H1 (cell line): ENCODE measurements at regions not wholly inside any gene's neighbourhood (a gene's known extent, or its start where the extent isn't known, plus 50 kb on each side); places are given as distances from the start of the nearest gene placed in this dataset.

Experiments used
- CTCF ChIA-PET: fragments of 300-600 bp; sonication (Branson Sonifier 250); formaldehyde crosslinking; loops from one replicate; lab custom pipeline; 2021; ENCODE audit not compliant: partially characterized antibody; lab: Charles Lee
- POLR2A ChIA-PET: fragments of 300-600 bp; sonication (Branson Sonifier 250); formaldehyde crosslinking; loops from one replicate; lab custom pipeline; 2021; ENCODE audit warnings: inconsistent platforms; ENCODE audit not compliant: partially characterized antibody; lab: Charles Lee
- DNase-seq, 2 experiments: peaks; one replicate each; pipeline versions ENCODE4 v3.0.0 to v3.0.0-alpha.2; 2010 to 2022; ENCODE audit warnings: low spot score in 2 of 2, low read depth in 1 of 2, mixed read lengths in 1 of 2
- FAIRE-seq: peaks from 2 replicates; lab custom pipeline; 2011; peaks lifted over from hg19 to GRCh38; lab: Jason Lieb, UNC
- H2AFZ ChIP-seq: 2 replicates; pipeline ENCODE4 v1.8.1; 2012; ENCODE audit warnings: low read length, inconsistent platforms
- H2AK5ac ChIP-seq: 2 replicates; pipeline ENCODE4 v1.6.1; 2013; ENCODE audit warnings: low read depth, low read length
- H2BK120ac ChIP-seq: replicated peaks from 2 replicates; pipeline ENCODE3; 2013; ENCODE audit warnings: low read depth, low read length, inconsistent platforms
- H2BK12ac ChIP-seq: 2 replicates; pipeline ENCODE4 v1.6.1; 2013; ENCODE audit warnings: low read depth, low read length
- H2BK15ac ChIP-seq: 2 replicates; pipeline ENCODE4 v1.6.1; 2013; ENCODE audit warnings: low read length
- H2BK20ac ChIP-seq: 2 replicates; pipeline ENCODE4 v1.6.1; 2013; ENCODE audit warnings: low read length
- H2BK5ac ChIP-seq: 2 replicates; pipeline ENCODE4 v1.6.1; 2013; ENCODE audit warnings: low read depth, low read length
- H3K14ac ChIP-seq: 2 replicates; pipeline ENCODE4 v1.6.1; 2013; ENCODE audit warnings: inconsistent platforms; ENCODE audit not compliant: insufficient read length
- H3K18ac ChIP-seq: 2 replicates; pipeline ENCODE4 v1.6.1; 2013; ENCODE audit warnings: low read length; ENCODE audit errors: extremely low read depth
- H3K23ac ChIP-seq: 2 replicates; pipeline ENCODE4 v1.6.1; 2013; ENCODE audit warnings: inconsistent platforms; ENCODE audit not compliant: insufficient read length
- H3K23me2 ChIP-seq: 2 replicates; pipeline ENCODE4 v1.6.1; 2013; ENCODE audit warnings: low read depth, low read length
- H3K27ac ChIP-seq: 2 replicates; pipeline ENCODE4 v1.6.1; 2011; ENCODE audit warnings: low read depth, low read length, inconsistent platforms
- H3K27me3 ChIP-seq, 4 experiments: replicated peaks in 1 of 4; 1 replicate in 1 of 4; 2 replicates in 3 of 4; pipeline versions ENCODE4 v1.6.1 to v1.8.1; 2011 to 2013; ENCODE audit warnings: low read length in 3 of 4, mild to moderate bottlenecking in 3 of 4, inconsistent platforms in 2 of 4, mixed read lengths in 2 of 4, moderate library complexity in 1 of 4; ENCODE audit not compliant: control insufficient read depth in 3 of 4, insufficient read depth in 3 of 4; ENCODE audit errors: extremely low read depth in 1 of 4
- H3K36me3 ChIP-seq, 4 experiments: 2 replicates each; pipeline versions ENCODE4 v1.6.1 to v1.8.1; 2011 to 2013; ENCODE audit warnings: mild to moderate bottlenecking in 4 of 4, low read length in 3 of 4, moderate library complexity in 2 of 4, control low read depth in 1 of 4, inconsistent platforms in 1 of 4; ENCODE audit not compliant: insufficient read depth in 4 of 4, control insufficient read depth in 2 of 4
- H3K4ac ChIP-seq: replicated peaks from 2 replicates; pipeline ENCODE3; 2013; ENCODE audit warnings: low read length, low read depth, mixed read lengths, inconsistent platforms; ENCODE audit not compliant: insufficient read length
- H3K4me1 ChIP-seq, 4 experiments: replicated peaks in 1 of 4; 1 replicate in 1 of 4; 2 replicates in 3 of 4; pipeline versions ENCODE4 v1.6.1 to v1.8.1; 2011 to 2013; ENCODE audit warnings: low read length in 3 of 4, inconsistent platforms in 2 of 4, mixed read lengths in 1 of 4; ENCODE audit not compliant: insufficient read depth in 4 of 4, control insufficient read depth in 3 of 4
- H3K4me2 ChIP-seq, 2 experiments: 2 replicates each; pipeline versions ENCODE4 v1.6.1 to v1.8.1; 2011 to 2013; ENCODE audit warnings: low read depth in 2 of 2, low read length in 2 of 2, control low read depth in 1 of 2, inconsistent platforms in 1 of 2, mild to moderate bottlenecking in 1 of 2; ENCODE audit not compliant: insufficient read depth in 1 of 2
- H3K4me3 ChIP-seq, 4 experiments: fragments of 200-600, 300-600 bp in 1 of 4; sonication (generic), shearing (Covaris generic), sonication (Bioruptor Twin) in 1 of 4; 2 replicates each; pipeline versions ENCODE4 v1.5.1 to v1.8.1; 2011 to 2016; ENCODE audit warnings: low read length in 4 of 4, low read depth in 3 of 4, control low read depth in 2 of 4, inconsistent platforms in 2 of 4, mild to moderate bottlenecking in 2 of 4, mixed read lengths in 1 of 4, moderate library complexity in 1 of 4; ENCODE audit not compliant: insufficient read depth in 2 of 4; ENCODE audit errors: extremely low read depth in 1 of 4
- H3K56ac ChIP-seq: replicated peaks from 2 replicates; pipeline ENCODE3; 2013; ENCODE audit warnings: low read depth, mild to moderate bottlenecking, mixed read lengths, low read length, inconsistent platforms; ENCODE audit not compliant: insufficient read length
- H3K79me1 ChIP-seq: 2 replicates; pipeline ENCODE4 v1.6.1; 2013; ENCODE audit warnings: low read depth, low read length, control low read depth
- H3K79me2 ChIP-seq, 2 experiments: 2 replicates each; pipeline versions ENCODE4 v1.6.1 to v1.8.1; 2012 to 2013; ENCODE audit warnings: low read length in 2 of 2, mild to moderate bottlenecking in 2 of 2, inconsistent platforms in 1 of 2; ENCODE audit not compliant: insufficient read depth in 2 of 2, control insufficient read depth in 1 of 2
- H3K9ac ChIP-seq, 4 experiments: replicated peaks in 1 of 4; 1 replicate in 1 of 4; 2 replicates in 3 of 4; pipeline versions ENCODE4 v1.6.1 to v1.8.1; 2011 to 2013; ENCODE audit warnings: low read depth in 3 of 4, low read length in 3 of 4, control low read depth in 2 of 4, mild to moderate bottlenecking in 2 of 4, moderate library complexity in 2 of 4, inconsistent platforms in 1 of 4; ENCODE audit errors: extremely low read depth in 1 of 4
- H3K9me3 ChIP-seq, 2 experiments: 2 replicates each; pipeline versions ENCODE4 v1.6.1 to v1.8.1; 2012 to 2013; ENCODE audit warnings: mild to moderate bottlenecking in 2 of 2, moderate library complexity in 2 of 2, control low read depth in 1 of 2, inconsistent platforms in 1 of 2, low read depth in 1 of 2, low read length in 1 of 2, mixed read lengths in 1 of 2; ENCODE audit not compliant: insufficient read depth in 2 of 2
- H4K20me1 ChIP-seq, 2 experiments: replicated peaks in 1 of 2; 2 replicates each; pipeline versions ENCODE3 to v1.8.1; 2011 to 2013; ENCODE audit warnings: inconsistent platforms in 2 of 2, low read length in 2 of 2, mild to moderate bottlenecking in 1 of 2; ENCODE audit not compliant: insufficient read depth in 2 of 2, control insufficient read depth in 1 of 2
- H4K5ac ChIP-seq: 2 replicates; pipeline ENCODE4 v1.6.1; 2013; ENCODE audit warnings: low read length, low read depth, mixed read lengths, inconsistent platforms; ENCODE audit not compliant: insufficient read length
- H4K8ac ChIP-seq: 2 replicates; pipeline ENCODE4 v1.8.0; 2013; ENCODE audit warnings: mild to moderate bottlenecking, moderate library complexity, low read length, inconsistent platforms; ENCODE audit not compliant: insufficient read depth; ENCODE audit errors: extremely low read depth
- H4K91ac ChIP-seq: replicated peaks from 2 replicates; pipeline ENCODE3; 2013; ENCODE audit warnings: low read length, mixed read lengths, inconsistent platforms; ENCODE audit not compliant: insufficient read length
- ASH2L ChIP-seq: fragments of 200-600, 300-600 bp; sonication (generic); IDR thresholded peaks from one replicate; pipeline ENCODE4 v1.7.1; 2017; ENCODE audit warnings: low read length
- ATF3 ChIP-seq: IDR thresholded peaks from 2 replicates; pipeline ENCODE4 v1.6.1; 2011; ENCODE audit warnings: low read depth, mild to moderate bottlenecking, low read length; ENCODE audit not compliant: insufficient read depth
- CBX5 ChIP-seq: fragments of 300-800, 300-1000 bp; sonication (generic); IDR thresholded peaks from 2 replicates; pipeline ENCODE4 v1.7.1; 2016; ENCODE audit warnings: antibody characterized with exemption, low read length, low read depth
- CTCF ChIP-seq, 3 experiments: IDR thresholded peaks; 1 replicate in 2 of 3; 2 replicates in 1 of 3; pipeline versions ENCODE4 v1.5.1 to v1.6.1; 2011; ENCODE audit warnings: low read length in 3 of 3, mild to moderate bottlenecking in 3 of 3, inconsistent platforms in 2 of 3, low read depth in 1 of 3, moderate library complexity in 1 of 3; ENCODE audit not compliant: insufficient read depth in 1 of 3; ENCODE audit errors: control extremely low read depth in 1 of 3
- EZH2 ChIP-seq: fragments of 200-600 bp; sonication (generic); IDR thresholded peaks from 2 replicates; pipeline ENCODE4 v1.7.1; 2012; ENCODE audit warnings: low read depth, mild to moderate bottlenecking, moderate library complexity, low read length, inconsistent platforms; ENCODE audit not compliant: severe bottlenecking
- MAX ChIP-seq: IDR thresholded peaks from 2 replicates; pipeline ENCODE4 v1.6.1; 2012; ENCODE audit warnings: inconsistent platforms
- NRF1 ChIP-seq: IDR thresholded peaks from 2 replicates; pipeline ENCODE4 v1.6.1; 2011; ENCODE audit warnings: mild to moderate bottlenecking, low read depth, low read length, improper control_type of control experiment
- RBBP5 ChIP-seq: IDR thresholded peaks from 2 replicates; pipeline ENCODE4 v1.7.1; 2012; ENCODE audit warnings: low read depth, mild to moderate bottlenecking, inconsistent platforms, low read length, moderate library complexity, borderline replicate concordance
- TBP ChIP-seq: IDR thresholded peaks from 2 replicates; pipeline ENCODE4 v1.6.1; 2011; ENCODE audit warnings: low read depth, low read length, improper control_type of control experiment
- WGBS, 2 experiments: shearing (Covaris generic) in 1 of 2; methylation state at CpG; one replicate each; pipeline versions ENCODE4 v1.1.6 to v1.1.7; 2013 to 2015; ENCODE audit warnings: low lambda C conversion rate in 2 of 2, mixed read lengths in 2 of 2, inconsistent platforms in 1 of 2, low coverage in 1 of 2, missing lambda C conversion rate in 1 of 2; ENCODE audit not compliant: insufficient replicate concordance in 2 of 2, insufficient coverage in 1 of 2, insufficient read length in 1 of 2; ENCODE audit errors: extremely low coverage in 1 of 2, missing lambda C conversion rate in 1 of 2; 5-methylcytosine and 5-hydroxymethylcytosine counted together

- Histone ChIP-seq H4K8ac (no peak overlapping the region), H2BK5ac (no peak overlapping the region), H3K56ac (no peak overlapping the region), H3K9me3 (peaks cover 0 to 2% of the 10 kb centered on the region in 2 experiments; a peak in 1 of 4 replicates), H2BK15ac (no peak overlapping the region), H2BK12ac (no peak overlapping the region), H3K79me1 (no peaks in the 10 kb centered on the region), H3K9ac (no peak overlapping the region), H3K4ac (no peak overlapping the region), H4K20me1 (no peaks in the 10 kb centered on the region), H3K23ac (no peak overlapping the region), H3K4me2 (no peak overlapping the region), H2BK20ac (no peak overlapping the region), H3K27me3 (no peaks in the 10 kb centered on the region), H3K18ac (no peak overlapping the region), H3K36me3 (no peaks in the 10 kb centered on the region; a peak in 1 of 8 replicates), H3K79me2 (no peaks in the 10 kb centered on the region), H4K5ac (no peak overlapping the region), H2AFZ (no peak overlapping the region), H2AK5ac (no peak overlapping the region), H4K91ac (no peak overlapping the region), H2BK120ac (no peak overlapping the region), H3K27ac (no peak overlapping the region), H3K4me1 (no peaks in the 10 kb centered on the region), H3K4me3 (no peak overlapping the region), H3K23me2 (no peaks in the 10 kb centered on the region), H3K14ac (no peak overlapping the region)
- TF ChIP-seq MAX (no peak), CBX5 (no peak), EZH2 (no peak), TBP (no peak), RBBP5 (no peak), CTCF (IDR thresholded peaks at IDR 0.05; ENCODE audit: control extremely low read depth in 1 of 3, insufficient read depth in 1 of 3, low read depth in 1 of 3, low read length in 3 of 3) (no peak), NRF1 (no peak), ASH2L (no peak), ATF3 (no peak)
- FAIRE-seq: no peak
- no peak for DNase-seq
- WGBS, 2 experiments: 79% methylated on average over 2 of the region's 2 CpGs; no CpG with 5 or more reads in 1 of the 2 experiments
- ChIA-PET POLR2A (no interaction called here), CTCF (interaction anchor here (1.0 kb wide), 1 partner anchor 142 kb away, joined by 3 read pairs; no protein-coding TSS in a partner anchor)
Observed at GRCh38 chr3:144948711-144949110, 977.1 kb downstream of the DIPK2A start.
